Neural progenitor cell (in vitro differentiated cells): ENCODE measurements at regions not wholly inside any gene's neighbourhood (a gene's known extent, or its start where the extent isn't known, plus 50 kb on each side); places are given as distances from the start of the nearest gene placed in this dataset.

ENCODE experiments used
- DNase-seq: peaks from one replicate; pipeline ENCODE4 v3.0.0-alpha.2; 2016; ENCODE audit warnings: low spot score
- H2AFZ ChIP-seq: fragments of 200-600 bp; sonication (generic); replicated peaks from 2 replicates; pipeline ENCODE4 v1.6.1; 2016; ENCODE audit warnings: antibody characterized with exemption
- H3F3A ChIP-seq: fragments of 200-600 bp; sonication (generic); 2 replicates; pipeline ENCODE4 v1.6.1; 2016; ENCODE audit warnings: antibody characterized with exemption, low read depth
- H3K27ac ChIP-seq: fragments of 200-600 bp; sonication (generic); 2 replicates; pipeline ENCODE4 v1.5.1; 2016; ENCODE audit warnings: mild to moderate bottlenecking
- H3K27me3 ChIP-seq: fragments of 200-600 bp; sonication (generic); 2 replicates; pipeline ENCODE4 v1.6.1; 2016; ENCODE audit warnings: mild to moderate bottlenecking, moderate library complexity
- H3K36me3 ChIP-seq: fragments of 200-600 bp; sonication (generic); 2 replicates; pipeline ENCODE4 v1.5.1; 2016
- H3K4me1 ChIP-seq: fragments of 200-600 bp; sonication (generic); 2 replicates; pipeline ENCODE4 v1.6.1; 2016; ENCODE audit warnings: mixed run types
- H3K4me2 ChIP-seq: fragments of 200-600 bp; sonication (generic); 2 replicates; pipeline ENCODE4 v1.6.1; 2016
- H3K4me3 ChIP-seq: fragments of 200-600 bp; sonication (generic); 2 replicates; pipeline ENCODE4 v1.5.1; 2016
- H3K79me2 ChIP-seq: fragments of 200-600 bp; sonication (generic); 2 replicates; pipeline ENCODE4 v1.6.1; 2016; ENCODE audit warnings: low read depth
- H3K9ac ChIP-seq: fragments of 200-600 bp; sonication (generic); 2 replicates; pipeline ENCODE4 v1.6.1; 2016
- H3K9me3 ChIP-seq: fragments of 200-600 bp; sonication (generic); 2 replicates; pipeline ENCODE4 v1.5.1; 2016; ENCODE audit warnings: low read depth
- H4K20me1 ChIP-seq: fragments of 200-600 bp; sonication (generic); 2 replicates; pipeline ENCODE4 v1.6.1; 2016; ENCODE audit warnings: low read depth
- H3K27ac Mint-ChIP-seq: 3 replicates; pipeline ENCODE4 v1.8.0; 2021; ENCODE audit warnings: mixed read lengths
- H3K27me3 Mint-ChIP-seq: 2 replicates; pipeline ENCODE4 v1.8.0; 2022; ENCODE audit warnings: low read depth, mild to moderate bottlenecking, inconsistent platforms, moderate library complexity, mixed read lengths; ENCODE audit not compliant: insufficient read depth
- H3K36me3 Mint-ChIP-seq: 3 replicates; pipeline ENCODE4 v1.8.0; 2021; ENCODE audit warnings: mixed read lengths
- H3K4me1 Mint-ChIP-seq: 3 replicates; pipeline ENCODE4 v1.8.0; 2021; ENCODE audit warnings: mixed read lengths
- H3K4me3 Mint-ChIP-seq: 3 replicates; pipeline ENCODE4 v1.8.0; 2021; ENCODE audit warnings: mild to moderate bottlenecking, moderate library complexity, mixed read lengths
- H3K9me3 Mint-ChIP-seq: 3 replicates; pipeline ENCODE4 v1.8.0; 2020; ENCODE audit warnings: mixed read lengths
- CTCF ChIP-seq: fragments of 200-600 bp; sonication (generic); IDR thresholded peaks from 2 replicates; pipeline ENCODE4 v1.5.1; 2017; ENCODE audit warnings: antibody characterized with exemption, mild to moderate bottlenecking
- EZH2 ChIP-seq: fragments of 200-600 bp; sonication (generic); IDR thresholded peaks from 2 replicates; pipeline ENCODE4 v1.6.1; 2017; ENCODE audit warnings: antibody characterized with exemption, mild to moderate bottlenecking, moderate library complexity
- EZH2phosphoT487 ChIP-seq: fragments of 200-600 bp; sonication (generic); IDR thresholded peaks from 2 replicates; pipeline ENCODE4 v1.6.1; 2017; ENCODE audit warnings: antibody characterized with exemption

GRCh38 chr9:85423422-85423821 is 318.3 kb downstream of the AGTPBP1 start:
- no peak overlapping the region for H3K27ac Mint-ChIP-seq
- H4K20me1 ChIP-seq, result no peaks in the 10 kb centered on the region
- H3F3A ChIP-seq, result no peaks in the 10 kb centered on the region
- H3K79me2 ChIP-seq, result no peaks in the 10 kb centered on the region
- H3K36me3 ChIP-seq, result no peaks in the 10 kb centered on the region
- H3K9ac ChIP-seq, result no peak overlapping the region
- TF ChIP-seq EZH2, result no peak
- no peak overlapping the region for H3K4me3 Mint-ChIP-seq
- no peak overlapping the region for H3K4me3 ChIP-seq
- peaks cover 6% of the 10 kb centered on the region for H3K9me3 Mint-ChIP-seq
- H3K4me1 ChIP-seq, result peaks cover 11% of the 10 kb centered on the region
- H3K36me3 Mint-ChIP-seq, result peaks cover 4% of the 10 kb centered on the region
- H3K4me1 Mint-ChIP-seq, result peaks cover 47% of the 10 kb centered on the region
- no peaks in the 10 kb centered on the region for H3K27me3 ChIP-seq
- no peaks in the 10 kb centered on the region for H3K27me3 Mint-ChIP-seq
- no peak overlapping the region for H3K4me2 ChIP-seq
- no peak for DNase-seq
- H3K9me3 ChIP-seq, result no peaks in the 10 kb centered on the region
- H2AFZ ChIP-seq, result no peak overlapping the region
- no peak overlapping the region for H3K27ac ChIP-seq

GRCh38 chr9:85421641-85422040 is 320.1 kb downstream of the AGTPBP1 start:
- Histone ChIP-seq H3K36me3 (no peaks in the 10 kb centered on the region), H3K79me2 (no peaks in the 10 kb centered on the region), H3K27me3 (no peaks in the 10 kb centered on the region), H3K4me2 (no peak overlapping the region), H3K4me3 (no peak overlapping the region), H3K4me1 (peaks cover 11% of the 10 kb centered on the region), H3K9ac (no peak overlapping the region), H2AFZ (no peak overlapping the region), H3F3A (no peaks in the 10 kb centered on the region), H3K27ac (no peak overlapping the region), H3K9me3 (no peaks in the 10 kb centered on the region), H4K20me1 (no peaks in the 10 kb centered on the region)
- no peak overlapping the region for H3K4me3 Mint-ChIP-seq
- peak overlapping the region; percentile 51 for H3K27ac Mint-ChIP-seq
- TF ChIP-seq EZH2 (no peak), CTCF (no peak), EZH2phosphoT487 (no peak)
- H3K27me3 Mint-ChIP-seq, result peaks cover 3% of the 10 kb centered on the region
- peaks cover 6% of the 10 kb centered on the region for H3K9me3 Mint-ChIP-seq
- peaks cover 34% of the 10 kb centered on the region for H3K4me1 Mint-ChIP-seq
- no peak for DNase-seq
- H3K36me3 Mint-ChIP-seq, result peaks cover 4% of the 10 kb centered on the region

- no peaks in the 10 kb centered on the region for H3K27me3 ChIP-seq
- Mint-ChIP-seq H3K4me3 (peak overlapping the region; percentile 51), H3K27ac (peak overlapping the region; percentile 99), H3K4me1 (peaks cover 39% of the 10 kb centered on the region), H3K36me3 (peaks cover 4% of the 10 kb centered on the region), H3K27me3 (peaks cover 3% of the 10 kb centered on the region), H3K9me3 (peaks cover 6% of the 10 kb centered on the region)
- no peak overlapping the region for H3K27ac ChIP-seq
- no peaks in the 10 kb centered on the region for H3K36me3 ChIP-seq
- H3K4me3 ChIP-seq, result no peak overlapping the region
- no peaks in the 10 kb centered on the region for H3F3A ChIP-seq
- H2AFZ ChIP-seq, result no peak overlapping the region
- peak; percentile 82 for DNase-seq
- no peaks in the 10 kb centered on the region for H4K20me1 ChIP-seq
- no peaks in the 10 kb centered on the region for H3K79me2 ChIP-seq
- TF ChIP-seq CTCF (no peak), EZH2 (no peak), EZH2phosphoT487 (no peak)
- peaks cover 11% of the 10 kb centered on the region for H3K4me1 ChIP-seq
- no peaks in the 10 kb centered on the region for H3K9me3 ChIP-seq
- H3K9ac ChIP-seq, result no peak overlapping the region
- peak overlapping the region; percentile 47 for H3K4me2 ChIP-seq
These were observed 321.0 kb downstream of the AGTPBP1 start for GRCh38 chr9:85420750-85421149.

- Histone ChIP-seq H3K4me2 (no peak overlapping the region), H2AFZ (no peak overlapping the region), H3K79me2 (no peaks in the 10 kb centered on the region), H3K4me1 (peaks cover 11% of the 10 kb centered on the region), H3K27me3 (no peaks in the 10 kb centered on the region), H3K9me3 (no peaks in the 10 kb centered on the region), H3K4me3 (no peak overlapping the region), H3K27ac (no peak overlapping the region), H3K36me3 (no peaks in the 10 kb centered on the region), H3F3A (no peaks in the 10 kb centered on the region), H4K20me1 (no peaks in the 10 kb centered on the region), H3K9ac (no peak overlapping the region)
- Mint-ChIP-seq H3K27me3 (peaks cover 7% of the 10 kb centered on the region), H3K36me3 (peaks cover 4% of the 10 kb centered on the region), H3K4me1 (peaks cover 57% of the 10 kb centered on the region), H3K27ac (no peak overlapping the region), H3K9me3 (peaks cover 6% of the 10 kb centered on the region), H3K4me3 (no peak overlapping the region)
- DNase-seq, result no peak
- TF ChIP-seq CTCF, result no peak
- no peak for TF ChIP-seq EZH2phosphoT487
- no peak for TF ChIP-seq EZH2
These were observed 324.1 kb downstream of the AGTPBP1 start for GRCh38 chr9:85417674-85418073.
